ENCODE measurements at regions not wholly inside any gene's neighbourhood (a gene's known extent, or its start where the extent isn't known, plus 50 kb on each side); places are given as distances from the start of the nearest gene placed in this dataset.

DNA sequence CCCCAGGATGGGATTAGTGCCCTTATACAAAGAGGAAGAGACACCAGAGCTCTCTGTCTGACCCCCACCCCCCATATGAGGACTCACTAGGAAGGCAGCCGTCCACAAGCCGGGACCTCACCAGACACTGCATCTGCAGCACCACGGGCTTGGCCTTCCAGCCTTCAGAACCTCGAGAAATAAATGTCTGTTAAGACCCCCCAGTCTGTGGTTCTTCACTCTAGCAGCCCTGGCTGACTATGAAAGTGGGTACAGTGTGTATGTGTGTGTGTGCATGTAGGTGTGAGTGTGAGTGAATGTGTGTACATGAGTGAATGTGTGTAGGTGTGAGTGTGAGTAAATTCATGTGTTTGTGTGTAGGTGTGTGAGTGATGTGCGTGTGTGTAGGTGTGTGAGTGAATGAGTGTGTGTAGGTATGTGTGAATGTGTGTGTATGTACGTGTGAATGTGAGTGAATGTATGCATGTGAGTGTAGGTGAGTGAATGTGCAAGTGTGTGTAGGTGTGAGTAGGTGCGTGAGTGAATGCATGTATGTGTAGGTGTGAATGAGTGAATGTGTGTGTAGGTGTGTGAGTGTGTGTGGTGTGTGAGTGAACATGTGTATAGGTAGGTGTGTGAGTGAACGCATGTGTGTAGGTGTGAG is 201.6 kb upstream of the ZNF536 start:
- BruUV-seq (replicated peaks): no TSS peak
- Histone ChIP-seq H2AFZ (ENCODE audit: low read depth, low read length) (no peak overlapping the region), H3K4me3 (no peak overlapping the region), H3K36me3 (ENCODE audit: control insufficient read depth, insufficient read depth, low read length) (no peaks in the 10 kb centered on the region), H3K79me2 (ENCODE audit: control insufficient read depth, insufficient read depth, low read length) (no peaks in the 10 kb centered on the region), H3K27ac (ENCODE audit: extremely low read depth, low read depth, low read length) (no peak overlapping the region), H3K27me3 (ENCODE audit: control insufficient read depth in 2 of 2, insufficient read depth in 2 of 2, low read length in 2 of 2) (peaks cover 2 to 6% of the 10 kb centered on the region in 2 experiments; a peak in 4 of 5 replicates), H3K9me3 (replicated peaks; ENCODE audit: control insufficient read depth, insufficient read depth, low read depth, low read length) (no peaks in the 10 kb centered on the region), H3K9me1 (ENCODE audit: control insufficient read depth, insufficient read depth, low read length) (no peaks in the 10 kb centered on the region), H3K9ac (ENCODE audit: insufficient read depth in 1 of 2, low read depth in 2 of 2, low read length in 2 of 2) (no peak overlapping the region), H4K20me1 (replicated peaks; ENCODE audit: control insufficient read depth, insufficient read depth, low read length) (no peaks in the 10 kb centered on the region), H3K4me2 (ENCODE audit: insufficient read depth, low read length) (no peak overlapping the region), H3K4me1 (replicated peaks in 1 of 2; ENCODE audit: control insufficient read depth in 2 of 2, insufficient read depth in 2 of 2, low read length in 2 of 2) (no peaks in the 10 kb centered on the region)
- intact Hi-C loops (cut with micrococcal nuclease): no loop called here
- ChIA-PET CTCF (ENCODE audit: low intra/inter-chr PET ratio) (no interaction called here), POLR2A (no interaction called here)
- WGBS (ENCODE audit: insufficient coverage, low coverage, missing lambda C conversion rate): 3% methylated on average over 8 of the region's 8 CpGs
- FAIRE-seq: no peak
- in situ Hi-C loops (cut with MboI): no loop called here
- ATAC-seq: no peak
- TF ChIP-seq CHD1 (IDR thresholded peaks at IDR 0.05; ENCODE audit: low read length) (no peak), YY1 (IDR thresholded peaks at IDR 0.05; ENCODE audit: borderline replicate concordance in 1 of 3, control insufficient read depth in 1 of 3, extremely low read depth in 1 of 3, insufficient read depth in 3 of 3, insufficient read length in 1 of 3, insufficient replicate concordance in 2 of 3, low read depth in 1 of 3, low read length in 2 of 3) (no peak), DPF2 (IDR thresholded peaks at IDR 0.05) (no peak), ZNF57 (CRISPR knock-in tag; IDR thresholded peaks at IDR 0.05) (no peak), ZNF518B (CRISPR knock-in tag; IDR thresholded peaks at IDR 0.05) (no peak), ARNT (IDR thresholded peaks at IDR 0.05) (no peak), SIN3B (IDR thresholded peaks at IDR 0.05; ENCODE audit: low read depth) (no peak), RFX1 (IDR thresholded peaks at IDR 0.05) (no peak), DDX20 (tag; IDR thresholded peaks at IDR 0.05; ENCODE audit: low read depth) (no peak), ZFX (CRISPR knock-in tag; IDR thresholded peaks at IDR 0.05) (no peak)
- no peak for DNase-seq (ENCODE audit: extremely low read depth in 1 of 4, low spot score in 3 of 4)

Data from K562 (cell line).